BLaER1 treated with 17β-estradiol and CSF1 and Interleukin-3, amounts not matched to agents 10 nM and 100 nM (cell line): ENCODE measurements at regions not wholly inside any gene's neighbourhood (a gene's known extent, or its start where the extent isn't known, plus 50 kb on each side); places are given as distances from the start of the nearest gene placed in this dataset.

ENCODE experiments used
- H3K27ac ChIP-seq, 11 experiments: shearing (Covaris generic); formaldehyde crosslinking; 2 replicates each; pipeline ENCODE4 v1.8.1; 2022
- H3K27me3 ChIP-seq, 11 experiments: shearing (Covaris generic); formaldehyde crosslinking; 2 replicates each; pipeline ENCODE4 v1.8.1; 2022
- H3K36me3 ChIP-seq, 11 experiments: shearing (Covaris generic); formaldehyde crosslinking; 2 replicates each; pipeline ENCODE4 v1.8.1; 2022
- H3K4me1 ChIP-seq, 10 experiments: shearing (Covaris generic); formaldehyde crosslinking; 2 replicates each; pipeline ENCODE4 v1.8.1; 2022
- H3K4me2 ChIP-seq, 11 experiments: shearing (Covaris generic); formaldehyde crosslinking; 2 replicates each; pipeline ENCODE4 v1.8.1; 2022
- H3K4me3 ChIP-seq, 10 experiments: shearing (Covaris generic); formaldehyde crosslinking; 2 replicates each; pipeline ENCODE4 v1.8.1; 2022
- H3K9ac ChIP-seq, 11 experiments: shearing (Covaris generic); formaldehyde crosslinking; 2 replicates each; pipeline ENCODE4 v1.8.1; 2022
- H3K9me3 ChIP-seq, 11 experiments: shearing (Covaris generic); formaldehyde crosslinking; replicated peaks in 1 of 11; 2 replicates each; pipeline ENCODE4 v1.8.1; 2022
- H4K20me1 ChIP-seq, 11 experiments: shearing (Covaris generic); formaldehyde crosslinking; 2 replicates each; pipeline ENCODE4 v1.8.1; 2022
- Cebpa-rat ChIP-seq, 11 experiments: shearing (Covaris generic); IDR thresholded peaks; 2 replicates each; pipeline ENCODE4 v1.8.1; 2022

DNA sequence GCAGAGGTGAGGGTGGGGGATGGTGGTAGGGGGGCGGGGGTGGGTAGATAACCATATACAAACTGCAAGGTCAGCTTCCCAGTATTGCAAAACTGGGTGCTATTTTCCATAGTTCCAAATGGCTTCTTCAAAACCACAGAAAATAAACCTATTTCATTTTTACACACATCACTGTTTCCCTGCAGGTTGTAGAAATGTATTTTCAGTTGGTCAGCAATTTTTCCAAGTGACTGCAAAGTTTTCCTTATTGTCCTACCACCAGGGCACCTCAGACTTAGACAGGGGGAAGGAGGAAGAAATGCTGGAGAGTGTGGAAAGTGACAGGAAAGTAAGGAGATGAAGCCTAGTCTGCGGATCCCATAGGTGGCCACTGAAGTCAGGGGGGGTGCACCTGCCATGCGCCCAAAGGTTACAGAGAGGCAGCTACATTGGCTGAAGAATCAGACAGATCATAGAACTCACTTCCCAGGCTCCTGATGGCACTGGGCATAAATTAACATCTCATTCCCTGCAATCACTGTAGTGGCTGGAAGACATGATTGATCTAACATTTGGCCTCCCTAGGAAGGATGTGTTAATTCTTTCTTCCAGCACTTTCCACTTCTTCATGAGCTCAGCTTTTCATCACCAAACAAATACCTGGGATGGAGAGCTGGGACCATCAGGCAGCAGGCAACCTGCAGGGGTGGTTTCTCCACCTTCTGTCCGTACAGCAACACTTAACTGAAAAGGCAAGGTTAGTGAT lies 402.0 kb downstream of the HNRNPD start:
- H3K4me2 ChIP-seq, result no peak overlapping the region
- H3K27ac ChIP-seq, result no peak overlapping the region
- H3K27me3 ChIP-seq, result no peaks in the 10 kb centered on the region
- no peak overlapping the region for H3K9ac ChIP-seq
- TF ChIP-seq Cebpa-rat (IDR thresholded peaks at IDR 0.05), result no peak
- H3K36me3 ChIP-seq, result no peaks in the 10 kb centered on the region
- H3K4me3 ChIP-seq, result no peak overlapping the region
- no peaks in the 10 kb centered on the region for H3K4me1 ChIP-seq
- H4K20me1 ChIP-seq, result no peaks in the 10 kb centered on the region
- H3K9me3 ChIP-seq, result no peaks in the 10 kb centered on the region

DNA sequence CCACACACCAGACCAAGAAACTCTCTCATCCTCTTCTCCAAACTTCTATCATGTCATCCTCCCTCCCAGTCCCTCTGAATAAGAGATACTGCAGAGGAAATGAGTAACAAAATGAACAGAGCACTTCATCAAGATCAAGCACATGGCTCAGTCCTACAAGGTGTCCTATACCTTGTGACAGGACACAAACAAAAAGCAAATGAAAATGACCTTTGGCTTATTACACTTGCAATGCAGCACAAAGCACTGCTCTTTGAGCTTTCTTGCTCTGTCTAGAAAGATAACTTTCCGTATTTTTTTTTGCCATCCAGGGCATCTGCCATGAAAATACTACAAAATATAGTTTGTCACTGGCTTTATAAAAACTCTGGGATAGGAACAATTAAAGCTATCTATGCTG lies 402.7 kb downstream of the HNRNPD start:
- Histone ChIP-seq H3K9ac (no peak overlapping the region), H3K27ac (no peak overlapping the region), H3K9me3 (no peaks in the 10 kb centered on the region), H3K36me3 (no peaks in the 10 kb centered on the region), H4K20me1 (no peaks in the 10 kb centered on the region), H3K4me3 (no peak overlapping the region), H3K4me2 (no peak overlapping the region), H3K4me1 (peaks cover 0 to under 1% (median 0%) of the 10 kb centered on the region in 10 experiments; a peak in 1 of 20 replicates), H3K27me3 (no peaks in the 10 kb centered on the region)
- TF ChIP-seq Cebpa-rat (IDR thresholded peaks at IDR 0.05), result no peak

DNA sequence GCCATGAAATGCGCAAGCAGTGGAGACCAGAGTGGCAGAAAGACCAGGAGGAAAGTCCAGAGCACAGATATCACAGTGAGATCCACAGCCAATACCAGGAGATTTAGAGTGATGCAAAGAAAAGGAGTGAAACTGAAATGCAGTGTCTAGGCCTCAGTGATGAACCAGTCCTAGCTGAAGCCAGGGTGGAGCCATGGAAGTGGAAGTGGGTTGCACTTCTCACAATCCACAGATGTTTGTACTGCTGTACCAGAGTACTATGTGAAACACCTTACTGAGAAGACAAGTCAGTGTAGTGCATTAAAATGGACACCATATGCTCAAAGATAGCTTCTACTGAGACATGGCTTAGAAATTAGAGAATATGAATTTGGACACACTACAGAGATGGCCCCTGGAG lies 403.3 kb downstream of the HNRNPD start:
- no peak for TF ChIP-seq Cebpa-rat (IDR thresholded peaks at IDR 0.05)
- Histone ChIP-seq H3K4me1 (peaks cover 0 to 7% (median 0%) of the 10 kb centered on the region in 10 experiments; a peak in 4 of 20 replicates), H3K4me3 (no peak overlapping the region), H3K9me3 (no peaks in the 10 kb centered on the region), H3K9ac (no peak overlapping the region), H4K20me1 (no peaks in the 10 kb centered on the region), H3K27ac (no peak overlapping the region), H3K4me2 (no peak overlapping the region), H3K36me3 (no peaks in the 10 kb centered on the region), H3K27me3 (no peaks in the 10 kb centered on the region)

DNA sequence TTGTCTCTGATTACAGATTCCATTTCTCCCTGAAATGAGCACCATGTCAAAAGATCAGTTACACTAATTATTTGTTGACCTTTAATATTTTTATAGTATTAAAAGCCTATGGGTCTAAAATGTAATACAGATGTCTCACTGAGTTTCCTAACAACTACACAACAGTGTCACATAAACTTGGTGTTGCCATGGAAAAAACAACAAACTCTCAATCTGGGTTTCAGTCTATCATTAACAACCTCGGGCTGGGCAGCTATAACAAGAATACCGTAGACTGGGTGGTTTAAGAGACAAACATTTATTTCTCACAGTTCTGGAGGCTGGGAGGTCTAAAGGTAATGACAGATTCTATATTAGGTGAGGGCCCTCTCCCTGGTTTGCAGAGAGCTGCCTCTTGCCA lies 407.1 kb downstream of the HNRNPD start:
- Histone ChIP-seq H3K4me3 (no peak overlapping the region), H3K4me2 (no peak overlapping the region), H3K36me3 (no peaks in the 10 kb centered on the region), H3K4me1 (peaks cover 0 to 8% (median 0%) of the 10 kb centered on the region in 10 experiments; a peak in 4 of 20 replicates), H3K27ac (no peak overlapping the region), H3K9me3 (no peaks in the 10 kb centered on the region), H4K20me1 (no peaks in the 10 kb centered on the region), H3K27me3 (no peaks in the 10 kb centered on the region), H3K9ac (no peak overlapping the region)
- TF ChIP-seq Cebpa-rat (IDR thresholded peaks at IDR 0.05), result no peak

GRCh38 chr4:81965911-81966310 lies 407.9 kb downstream of the HNRNPD start:
- Histone ChIP-seq H3K27me3 (no peaks in the 10 kb centered on the region), H3K9ac (no peak overlapping the region), H3K4me3 (no peak overlapping the region), H3K4me2 (peak overlapping the region in 2 of 11 experiments; percentile 4 to 17; a peak in 1 of 22 replicates), H4K20me1 (no peaks in the 10 kb centered on the region), H3K27ac (no peak overlapping the region), H3K36me3 (no peaks in the 10 kb centered on the region), H3K9me3 (no peaks in the 10 kb centered on the region), H3K4me1 (peaks cover 0 to 8% (median 0%) of the 10 kb centered on the region in 10 experiments; a peak in 4 of 20 replicates)
- TF ChIP-seq Cebpa-rat (IDR thresholded peaks at IDR 0.05), result no peak

DNA sequence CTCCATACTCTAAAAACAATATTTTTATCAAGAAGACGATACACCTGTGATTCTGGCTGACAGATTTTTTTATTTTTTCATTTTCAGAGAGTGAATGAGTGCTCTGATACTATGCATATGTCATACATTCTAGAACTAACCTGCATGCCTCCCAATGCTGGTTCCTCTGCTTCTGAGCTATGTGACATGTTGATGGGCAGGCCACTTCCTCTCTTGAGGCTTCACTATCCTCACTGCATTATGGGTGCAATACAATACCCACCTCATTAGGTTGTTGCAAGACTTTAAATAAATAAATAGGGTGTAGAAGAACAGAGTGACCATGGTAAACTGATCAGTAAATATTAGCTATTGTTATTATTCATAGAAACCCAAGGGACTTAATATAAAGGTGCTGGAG lies 408.3 kb downstream of the HNRNPD start:
- no peak for TF ChIP-seq Cebpa-rat (IDR thresholded peaks at IDR 0.05)
- Histone ChIP-seq H3K4me1 (peaks cover 0 to 8% (median 0%) of the 10 kb centered on the region in 10 experiments; a peak in 4 of 20 replicates), H3K9ac (no peak overlapping the region), H3K36me3 (no peaks in the 10 kb centered on the region), H3K4me3 (no peak overlapping the region), H3K27me3 (no peaks in the 10 kb centered on the region), H3K4me2 (0 out of 22 replicates have a peak overlapping the region, but pooled peaks of 2 of the 11 experiments have one; percentile 4 to 17), H4K20me1 (no peaks in the 10 kb centered on the region), H3K9me3 (no peaks in the 10 kb centered on the region), H3K27ac (no peak overlapping the region)

DNA sequence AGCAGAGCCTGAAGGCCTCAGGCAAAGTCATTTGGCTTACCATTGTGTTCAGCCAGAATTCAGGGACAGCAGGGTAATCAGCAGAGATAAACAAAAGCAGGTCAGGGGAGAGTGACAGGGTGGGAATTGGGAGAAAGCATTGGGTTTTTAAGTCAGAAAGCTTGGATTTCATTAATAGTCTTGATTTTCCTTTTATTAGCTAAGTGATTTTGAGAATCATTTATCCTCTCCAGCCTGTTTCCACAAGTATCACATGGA lies 410.1 kb downstream of the HNRNPD start:
- Histone ChIP-seq H3K9me3 (no peaks in the 10 kb centered on the region), H3K4me2 (no peak overlapping the region), H4K20me1 (no peaks in the 10 kb centered on the region), H3K27ac (no peak overlapping the region), H3K27me3 (no peaks in the 10 kb centered on the region), H3K4me3 (no peak overlapping the region), H3K9ac (no peak overlapping the region), H3K36me3 (no peaks in the 10 kb centered on the region), H3K4me1 (peaks cover 0 to 8% (median 0%) of the 10 kb centered on the region in 10 experiments; a peak in 4 of 20 replicates)
- no peak for TF ChIP-seq Cebpa-rat (IDR thresholded peaks at IDR 0.05)

GRCh38 chr4:81963015-81963762 lies 410.6 kb downstream of the HNRNPD start:
- H3K4me1 ChIP-seq, result peaks cover 0 to 8% (median 0%) of the 10 kb centered on the region in 10 experiments; a peak in 4 of 20 replicates
- no peaks in the 10 kb centered on the region for H4K20me1 ChIP-seq
- no peak for TF ChIP-seq Cebpa-rat (IDR thresholded peaks at IDR 0.05)
- no peak overlapping the region for H3K27ac ChIP-seq
- no peaks in the 10 kb centered on the region for H3K27me3 ChIP-seq
- H3K9ac ChIP-seq, result no peak overlapping the region
- no peaks in the 10 kb centered on the region for H3K36me3 ChIP-seq
- no peaks in the 10 kb centered on the region for H3K9me3 ChIP-seq
- no peak overlapping the region for H3K4me3 ChIP-seq
- no peak overlapping the region for H3K4me2 ChIP-seq

DNA sequence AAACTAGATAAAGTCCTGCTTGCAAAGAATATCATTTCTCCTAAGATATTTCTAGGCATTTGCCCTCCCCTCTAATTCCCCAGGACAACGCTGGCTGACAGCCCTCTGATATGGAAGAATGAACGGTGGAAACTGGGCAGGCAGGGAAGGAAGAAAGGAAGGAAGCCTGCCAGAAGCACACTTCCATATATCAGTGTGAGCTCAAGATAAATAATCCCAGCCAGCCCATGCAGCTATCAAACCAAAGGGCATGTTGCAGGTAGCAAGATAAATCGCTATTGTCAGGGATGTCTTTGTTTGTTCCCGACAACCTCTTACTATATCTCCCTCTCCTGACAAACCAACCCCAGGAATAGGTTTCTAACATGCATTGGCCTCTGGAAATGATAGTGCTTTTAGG lies 412.8 kb downstream of the HNRNPD start:
- H3K27ac ChIP-seq, result no peak overlapping the region
- no peaks in the 10 kb centered on the region for H3K9me3 ChIP-seq
- H3K4me1 ChIP-seq, result peaks cover 0 to 6% (median 0%) of the 10 kb centered on the region in 10 experiments; a peak in 4 of 20 replicates
- no peaks in the 10 kb centered on the region for H3K36me3 ChIP-seq
- H3K4me2 ChIP-seq, result no peak overlapping the region
- no peak for TF ChIP-seq Cebpa-rat (IDR thresholded peaks at IDR 0.05)
- no peak overlapping the region for H3K9ac ChIP-seq
- H3K4me3 ChIP-seq, result no peak overlapping the region
- no peaks in the 10 kb centered on the region for H3K27me3 ChIP-seq
- H4K20me1 ChIP-seq, result no peaks in the 10 kb centered on the region

DNA sequence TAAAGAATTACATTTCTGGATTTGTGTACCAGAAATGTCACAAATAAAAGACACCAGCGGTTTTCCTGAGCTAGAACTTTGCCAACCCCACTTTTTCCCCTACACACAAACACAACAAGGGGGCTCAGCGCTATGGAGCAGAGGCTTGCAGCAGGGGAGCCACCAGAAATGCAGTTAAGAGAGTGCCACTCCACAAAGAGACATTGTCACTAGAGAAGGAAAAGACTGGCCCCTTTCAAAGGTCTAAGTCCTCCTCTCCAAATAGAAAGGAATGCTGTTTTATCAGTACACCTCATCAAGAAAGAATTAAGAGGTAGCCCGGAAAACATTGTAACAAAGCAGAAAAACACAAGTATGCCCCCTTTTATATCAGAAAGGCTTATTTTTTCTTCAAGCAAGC lies 419.5 kb downstream of the HNRNPD start:
- TF ChIP-seq Cebpa-rat (IDR thresholded peaks at IDR 0.05), result no peak
- H3K9ac ChIP-seq, result no peak overlapping the region
- H3K27me3 ChIP-seq, result no peaks in the 10 kb centered on the region
- no peaks in the 10 kb centered on the region for H3K9me3 ChIP-seq
- no peaks in the 10 kb centered on the region for H3K4me1 ChIP-seq
- H3K36me3 ChIP-seq, result no peaks in the 10 kb centered on the region
- H3K4me3 ChIP-seq, result no peak overlapping the region
- H4K20me1 ChIP-seq, result no peaks in the 10 kb centered on the region
- H3K4me2 ChIP-seq, result no peak overlapping the region
- no peak overlapping the region for H3K27ac ChIP-seq
